Testis (tissue), 2 donors: ENCODE measurements at regions not wholly inside any gene's neighbourhood (a gene's known extent, or its start where the extent isn't known, plus 50 kb on each side); places are given as distances from the start of the nearest gene placed in this dataset.

ENCODE experiments used
- CTCF ChIP-seq, 3 experiments: fragments of 450-650 bp in 2 of 3; fragments of 200-600 bp in 1 of 3; sonication (generic) in 1 of 3; IDR thresholded peaks; one replicate each; pipeline ENCODE4 v1.5.1; 2016 to 2019; ENCODE audit warnings: antibody characterized with exemption in 3 of 3, mild to moderate bottlenecking in 2 of 3, moderate library complexity in 1 of 3
- POLR2A ChIP-seq: fragments of 450-650 bp; IDR thresholded peaks from one replicate; pipeline ENCODE4 v1.6.1; 2017; ENCODE audit warnings: antibody characterized with exemption, mild to moderate bottlenecking, moderate library complexity

GRCh38 chr12:96099986-96100385 is 64.6 kb upstream of the LTA4H start:
- TF ChIP-seq CTCF (IDR thresholded peaks at IDR 0.05), result no peak
- no peak for TF ChIP-seq POLR2A
